Endothelial cell of umbilical vein (primary cell): ENCODE measurements at regions not wholly inside any gene's neighbourhood (a gene's known extent, or its start where the extent isn't known, plus 50 kb on each side); places are given as distances from the start of the nearest gene placed in this dataset.

Experiments used
- BruUV-seq: library from RNA; stranded (reverse); fragments of 400-500 nt; replicated peaks from 2 replicates; lab custom pipeline; 2021; lab: Mats Ljungman, UMichigan
- CTCF ChIA-PET: fragments of 300-600, 350-600 bp; sonication (Branson Sonifier 250); formaldehyde crosslinking; loops from one replicate; lab custom pipeline; 2021; ENCODE audit warnings: antibody characterized with exemption, inconsistent platforms; lab: Charles Lee
- POLR2A ChIA-PET: fragments of 300-600, 350-600 bp; sonication (Branson Sonifier 250); formaldehyde crosslinking; loops from one replicate; lab custom pipeline; 2021; ENCODE audit warnings: antibody characterized with exemption, inconsistent platforms; lab: Charles Lee
- DNase-seq: peaks from one replicate; pipeline ENCODE4 v3.0.0-alpha.2; 2011; ENCODE audit warnings: low read depth, low spot score
- FAIRE-seq: peaks from 2 replicates; lab custom pipeline; 2011; peaks lifted over from hg19 to GRCh38; lab: Jason Lieb, UNC
- H2AFZ ChIP-seq: 2 replicates; pipeline ENCODE4 v1.6.0; 2012; ENCODE audit warnings: low read depth, low read length, control low read depth, inconsistent platforms
- H3K27ac ChIP-seq: 2 replicates; pipeline ENCODE4 v1.5.1; 2011; ENCODE audit warnings: low read depth, mild to moderate bottlenecking, control low read depth, low read length, moderate library complexity; ENCODE audit not compliant: insufficient read depth
- H3K27me3 ChIP-seq, 2 experiments: 2 replicates each; pipeline versions ENCODE4 v1.6.0 to v1.6.1; 2011; ENCODE audit warnings: low read length in 2 of 2, mixed read lengths in 1 of 2; ENCODE audit not compliant: control insufficient read depth in 2 of 2, insufficient read depth in 2 of 2
- H3K36me3 ChIP-seq, 2 experiments: 2 replicates in 1 of 2; 3 replicates in 1 of 2; pipeline ENCODE4 v1.5.1; 2011; ENCODE audit warnings: low read length in 2 of 2, mild to moderate bottlenecking in 1 of 2, moderate library complexity in 1 of 2; ENCODE audit not compliant: control insufficient read depth in 2 of 2, insufficient read depth in 2 of 2; ENCODE audit errors: extremely low read depth in 1 of 2
- H3K4me1 ChIP-seq: 3 replicates; pipeline ENCODE4 v1.5.1; 2011; ENCODE audit warnings: mild to moderate bottlenecking, low read length; ENCODE audit not compliant: control insufficient read depth, insufficient read depth; ENCODE audit errors: extremely low read depth
- H3K4me2 ChIP-seq: 2 replicates; pipeline ENCODE4 v1.6.1; 2011; ENCODE audit warnings: low read length, control low read depth, mixed read lengths; ENCODE audit not compliant: insufficient read depth
- H3K4me3 ChIP-seq, 3 experiments: fragments of 200-600 bp in 1 of 3; sonication (generic), shearing (Covaris generic) in 1 of 3; replicated peaks in 1 of 3; 2 replicates each; pipeline ENCODE4 v1.5.1; 2011 to 2016; ENCODE audit warnings: control low read depth in 3 of 3, low read length in 3 of 3, mild to moderate bottlenecking in 2 of 3, inconsistent platforms in 1 of 3, low read depth in 1 of 3, moderate library complexity in 1 of 3; ENCODE audit not compliant: insufficient read depth in 1 of 3
- H3K79me2 ChIP-seq: 2 replicates; pipeline ENCODE4 v1.6.0; 2012; ENCODE audit warnings: low read length, inconsistent platforms; ENCODE audit not compliant: control insufficient read depth, insufficient read depth
- H3K9ac ChIP-seq: replicated peaks from 2 replicates; pipeline ENCODE3; 2011; ENCODE audit warnings: low read length, control low read depth; ENCODE audit not compliant: insufficient read depth; ENCODE audit errors: extremely low read depth
- H3K9me1 ChIP-seq: replicated peaks from 3 replicates; pipeline ENCODE4 v1.6.0; 2011; ENCODE audit warnings: mild to moderate bottlenecking, low read length; ENCODE audit not compliant: control insufficient read depth, insufficient read depth; ENCODE audit errors: extremely low read depth
- H3K9me3 ChIP-seq: replicated peaks from 2 replicates; pipeline ENCODE4 v1.5.1; 2012; ENCODE audit warnings: low read length, inconsistent platforms; ENCODE audit not compliant: control insufficient read depth, insufficient read depth
- H4K20me1 ChIP-seq: replicated peaks from 2 replicates; pipeline ENCODE3; 2011; ENCODE audit warnings: mild to moderate bottlenecking, low read length; ENCODE audit not compliant: control insufficient read depth, insufficient read depth; ENCODE audit errors: extremely low read depth
- GATA2 ChIP-seq: IDR thresholded peaks from 2 replicates; pipeline ENCODE4 v1.7.0; 2011; ENCODE audit warnings: low read depth, mild to moderate bottlenecking, moderate library complexity, mixed read lengths, low read length; ENCODE audit not compliant: insufficient read length, insufficient read depth
- JUN ChIP-seq: IDR thresholded peaks from 2 replicates; pipeline ENCODE4 v1.6.1; 2011; ENCODE audit warnings: borderline replicate concordance, low read depth; ENCODE audit not compliant: insufficient read length, insufficient read depth
- MAX ChIP-seq: IDR thresholded peaks from 2 replicates; pipeline ENCODE4 v1.6.1; 2011; ENCODE audit not compliant: insufficient read depth, insufficient read length
- POLR2AphosphoS5 ChIP-seq: IDR thresholded peaks from 2 replicates; pipeline ENCODE4 v1.6.1; 2012; ENCODE audit warnings: low read depth, mild to moderate bottlenecking, control low read depth, low read length, moderate library complexity; ENCODE audit not compliant: insufficient read depth
- dilution Hi-C: fragments of 300-500 bp; cut with MboI; formaldehyde crosslinking; loops from one replicate; pipeline ENCODE4 v1.15.0; 2019; ENCODE audit warnings: low sequenced_read_pairs; ENCODE audit not compliant: extremely low pct_ligation_motif_present
- intact Hi-C: fragments of 100-400 bp; cut with micrococcal nuclease; formaldehyde crosslinking; loops from one replicate; pipeline ENCODE4 v1.10.0; 2022

- Histone ChIP-seq H3K27me3 (no peaks in the 10 kb centered on the region), H3K4me3 (no peak overlapping the region), H3K9ac (no peak overlapping the region), H3K27ac (no peak overlapping the region), H3K4me1 (no peaks in the 10 kb centered on the region), H3K4me2 (no peak overlapping the region), H3K36me3 (no peaks in the 10 kb centered on the region), H3K9me3 (no peaks in the 10 kb centered on the region), H3K9me1 (no peaks in the 10 kb centered on the region), H4K20me1 (no peaks in the 10 kb centered on the region), H2AFZ (no peak overlapping the region), H3K79me2 (no peaks in the 10 kb centered on the region)
- FAIRE-seq (no peak), DNase-seq (no peak)
- CTCF ChIA-PET, result no interaction called here
- dilution Hi-C loops (no loop called here), intact Hi-C loops (no loop called here)
- BruUV-seq, result no TSS peak
- TF ChIP-seq JUN (no peak), GATA2 (no peak)
- POLR2A ChIA-PET, result no interaction called here
Observed at GRCh38 chr13:61136093-61136492, 279.6 kb downstream of the PCDH20 start.

DNA sequence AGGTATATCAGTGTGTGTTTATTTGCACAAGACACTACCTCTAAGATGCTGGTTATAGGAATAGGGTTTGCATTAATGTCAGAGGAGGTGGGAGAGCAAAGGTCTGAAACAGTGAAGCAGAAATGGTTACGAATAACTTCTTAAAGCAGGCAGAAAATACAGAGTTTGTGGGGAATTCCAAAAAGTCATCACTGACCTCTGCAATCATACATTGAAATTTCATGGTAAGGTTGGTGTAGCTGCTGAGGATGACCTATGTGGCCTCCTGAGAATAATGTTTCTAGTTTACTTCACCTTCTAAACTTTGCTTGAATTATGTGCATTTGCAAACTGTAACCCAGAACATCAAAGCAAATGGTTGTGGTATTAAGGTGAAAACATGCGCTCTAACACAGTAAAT lies 280.1 kb downstream of the PCDH20 start:
- TF ChIP-seq POLR2AphosphoS5 (no peak), JUN (no peak), GATA2 (no peak), MAX (no peak)
- ChIA-PET CTCF (no interaction called here), POLR2A (no interaction called here)
- Histone ChIP-seq H3K27ac (no peak overlapping the region), H3K79me2 (no peaks in the 10 kb centered on the region), H3K27me3 (no peaks in the 10 kb centered on the region), H4K20me1 (no peaks in the 10 kb centered on the region), H3K4me2 (no peak overlapping the region), H3K36me3 (no peaks in the 10 kb centered on the region), H3K9me3 (no peaks in the 10 kb centered on the region), H3K4me3 (no peak overlapping the region), H3K4me1 (no peaks in the 10 kb centered on the region), H2AFZ (no peak overlapping the region), H3K9me1 (no peaks in the 10 kb centered on the region), H3K9ac (no peak overlapping the region)
- dilution Hi-C loops, result no loop called here
- BruUV-seq, result no TSS peak
- DNase-seq, result no peak
- intact Hi-C loops, result no loop called here
- FAIRE-seq, result no peak
